ENCODE measurements at regions not wholly inside any gene's neighbourhood (a gene's known extent, or its start where the extent isn't known, plus 50 kb on each side); places are given as distances from the start of the nearest gene placed in this dataset.

DNA sequence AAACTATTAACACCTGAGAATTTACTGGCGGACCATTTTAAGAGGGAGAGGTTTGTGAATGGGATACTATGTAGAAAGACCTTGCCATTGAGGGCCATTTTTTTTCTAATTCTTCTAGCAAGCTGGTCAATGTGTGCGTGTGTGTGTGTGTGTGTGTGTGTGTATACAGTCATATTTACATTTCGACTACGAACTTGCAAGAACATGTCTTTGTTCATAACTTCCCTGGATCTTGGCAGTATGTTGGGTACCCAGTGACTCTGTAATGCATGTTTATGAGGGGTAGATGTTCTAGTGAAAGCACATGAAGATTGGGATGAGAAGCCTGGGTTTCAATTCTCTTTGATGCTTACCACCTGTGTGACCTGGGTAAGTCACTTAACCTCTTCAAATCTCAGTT is 133.6 kb downstream of the UBE2E3 start:
- DNase-seq (ENCODE audit: low read depth): no peak

GRCh38 chr2:181116261-181116660 is 135.9 kb downstream of the UBE2E3 start:
- DNase-seq (ENCODE audit: low read depth): no peak

DNA sequence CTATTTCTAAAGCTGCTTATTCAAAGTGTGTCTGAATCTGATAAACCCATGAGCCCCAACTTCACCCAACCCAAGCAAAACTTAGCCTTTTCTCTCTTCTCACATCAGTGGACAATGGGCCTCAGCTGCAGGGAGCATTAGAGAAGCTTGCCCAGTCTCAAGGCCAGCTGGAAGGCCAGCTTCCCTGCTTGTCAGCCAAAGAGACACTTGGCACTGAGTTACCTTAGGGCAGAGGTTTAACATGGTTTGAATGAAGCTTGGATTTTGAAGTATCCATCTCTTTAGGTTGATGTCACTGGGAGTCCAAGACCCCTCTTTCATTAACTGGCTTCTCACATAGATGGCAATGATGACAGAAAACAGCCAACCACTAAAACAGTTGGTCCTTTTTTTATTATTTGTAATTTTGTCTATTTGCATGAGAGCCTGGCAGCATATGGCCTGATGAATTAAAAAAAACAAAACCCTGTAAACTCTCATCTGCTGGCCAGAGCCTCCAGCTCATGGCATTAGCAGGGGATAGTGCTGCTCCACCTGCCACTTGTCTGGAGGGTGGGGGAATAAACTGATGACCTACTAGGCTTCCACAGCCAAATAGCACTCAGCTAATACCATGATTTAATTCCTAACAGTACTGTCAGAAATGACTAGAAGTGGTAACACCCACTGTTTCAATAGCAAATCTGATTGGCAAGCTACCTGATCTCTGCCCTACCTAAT is 137.0 kb downstream of the UBE2E3 start:
- DNase-seq (ENCODE audit: low read depth): no peak

DNA sequence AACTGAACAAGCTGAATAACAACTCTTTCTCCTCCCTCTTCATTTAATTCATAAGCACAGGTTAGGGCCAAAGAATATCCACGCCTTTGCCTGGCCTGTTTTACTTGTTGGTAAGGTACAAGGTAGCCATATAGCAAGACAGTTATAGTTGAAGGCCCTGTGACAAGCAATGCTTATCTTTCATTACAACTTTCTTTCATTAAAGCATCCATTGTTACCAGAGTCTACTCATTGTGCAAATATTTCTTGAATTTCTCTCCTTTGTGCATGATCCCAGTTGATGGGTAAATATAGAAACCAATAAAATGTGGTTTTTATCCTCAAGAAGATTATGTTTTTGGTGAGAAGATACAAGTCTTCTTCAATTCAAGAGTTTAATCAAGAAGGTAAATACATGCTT is 140.2 kb downstream of the UBE2E3 start:
- no peak for DNase-seq (ENCODE audit: low read depth)

GRCh38 chr2:181121996-181122395 is 141.6 kb downstream of the UBE2E3 start:
- no peak for DNase-seq (ENCODE audit: low read depth)

DNA sequence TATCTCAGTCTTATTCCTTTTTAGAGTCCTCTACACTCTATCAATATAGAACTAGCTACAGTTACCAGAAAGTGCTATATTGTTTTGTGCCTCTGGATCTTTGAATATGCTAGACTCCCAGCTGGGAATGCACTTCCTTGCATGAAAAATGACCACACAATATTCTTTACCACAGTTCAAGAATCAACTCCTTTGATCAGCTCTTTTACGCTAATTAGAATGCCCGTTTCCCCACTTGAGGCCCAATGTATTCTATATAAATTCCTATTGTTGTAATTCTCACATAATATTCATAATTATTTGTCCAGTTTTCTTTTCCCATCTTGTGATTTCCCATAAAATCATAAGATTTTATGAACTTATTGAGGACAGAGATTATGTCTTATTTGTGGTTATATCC is 142.2 kb downstream of the UBE2E3 start:
- DNase-seq (ENCODE audit: low read depth): no peak

DNA sequence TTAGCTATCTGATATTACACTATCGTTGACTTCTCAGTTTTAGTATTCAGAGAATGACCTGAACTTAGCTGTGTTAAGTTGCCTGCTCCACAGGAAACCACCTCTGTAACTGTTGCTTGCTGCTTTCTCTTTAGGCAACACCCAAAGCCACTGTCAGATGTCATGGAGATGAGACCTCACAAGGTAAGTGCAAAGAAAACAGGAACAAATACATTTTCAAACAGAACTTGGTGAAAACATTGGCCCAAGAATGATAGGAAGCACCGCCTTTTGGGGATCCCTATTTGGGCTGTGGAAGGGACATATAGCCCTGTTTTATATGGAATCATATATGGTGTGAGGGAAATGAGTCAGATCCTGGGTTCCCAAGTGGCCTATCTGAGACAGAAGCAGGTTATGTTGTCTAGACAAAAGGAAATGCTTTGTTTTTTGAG is 143.4 kb downstream of the UBE2E3 start:
- no peak for DNase-seq (ENCODE audit: low read depth)

GRCh38 chr2:181124497-181124896 is 144.1 kb downstream of the UBE2E3 start:
- peak; percentile 67 for DNase-seq (ENCODE audit: low read depth)

- DNase-seq (ENCODE audit: low read depth): no peak
Observed at GRCh38 chr2:181125359-181125758, 145.0 kb downstream of the UBE2E3 start.

DNA sequence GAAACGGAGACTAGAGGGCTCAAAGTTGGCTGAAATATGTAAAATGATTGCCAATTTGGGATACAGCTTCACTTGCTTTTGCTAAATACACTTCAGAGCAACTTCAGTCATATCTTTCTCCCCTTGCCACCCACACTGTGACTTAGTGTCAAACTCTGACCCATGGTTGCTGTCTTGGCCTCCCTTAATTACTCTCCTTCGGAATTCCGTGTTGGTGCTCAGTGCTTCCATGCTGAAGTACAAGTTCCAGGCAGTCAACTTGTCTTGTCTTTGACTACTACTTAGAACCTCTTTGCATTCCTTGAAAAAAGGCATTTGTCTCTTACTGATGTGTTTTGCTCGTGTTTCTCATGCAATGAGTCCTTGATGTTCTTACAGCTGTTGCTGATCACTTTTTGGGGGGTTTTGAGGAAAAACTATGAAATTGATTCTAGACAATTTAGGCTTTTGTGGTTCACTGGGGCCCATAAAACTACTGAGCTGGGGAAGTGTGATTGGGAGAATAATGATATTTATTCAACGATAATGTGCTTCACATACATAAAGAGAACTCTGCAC is 146.0 kb downstream of the UBE2E3 start:
- DNase-seq (ENCODE audit: low read depth): no peak

DNA sequence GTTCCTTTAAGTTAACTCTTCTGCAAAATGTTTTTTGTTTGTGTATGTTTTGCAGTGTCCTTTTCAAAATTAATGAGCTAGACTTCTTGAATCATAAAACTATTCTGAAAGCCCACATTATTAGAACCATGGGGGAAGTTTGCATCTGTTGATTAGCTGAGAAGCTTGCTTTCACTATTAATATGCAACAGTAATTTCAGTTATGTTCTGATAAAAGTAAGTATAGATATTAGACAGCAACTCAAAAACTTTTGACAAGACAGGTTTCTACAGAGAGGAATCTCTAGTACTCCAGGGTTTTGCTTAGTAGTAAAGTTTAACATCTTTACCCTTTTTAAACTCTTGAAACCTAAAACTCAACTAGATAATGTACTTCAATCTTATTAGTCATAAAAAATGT is 147.8 kb downstream of the UBE2E3 start:
- DNase-seq (ENCODE audit: low read depth): no peak

GRCh38 chr2:181129364-181130056 is 149.1 kb downstream of the UBE2E3 start:
- DNase-seq (ENCODE audit: low read depth): no peak

- DNase-seq (ENCODE audit: low read depth): no peak
Observed at GRCh38 chr2:181130686-181131085, 150.3 kb downstream of the UBE2E3 start.

DNA sequence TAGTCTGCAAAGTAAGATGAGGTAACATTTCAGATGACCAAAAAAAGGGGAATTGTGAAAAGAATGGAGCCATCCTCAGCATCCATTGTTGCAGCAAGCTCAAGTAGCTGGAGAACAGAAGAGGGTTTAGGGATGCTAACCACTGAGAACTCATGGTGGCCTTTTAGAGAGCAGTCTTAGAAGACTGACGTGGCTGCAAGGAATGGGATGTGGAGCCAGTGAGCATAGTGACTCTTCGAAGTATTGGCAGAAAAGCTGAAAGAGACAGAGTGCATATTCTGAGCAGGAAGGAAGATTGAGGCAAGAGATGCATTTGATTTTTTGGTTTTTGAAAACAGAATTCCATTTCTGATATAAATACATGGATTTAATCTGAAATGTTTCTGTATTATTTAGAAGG is 151.2 kb downstream of the UBE2E3 start:
- no peak for DNase-seq (ENCODE audit: low read depth)

GRCh38 chr2:181138816-181139215 is 158.4 kb downstream of the UBE2E3 start:
- no peak for DNase-seq (ENCODE audit: low read depth)

- DNase-seq (ENCODE audit: low read depth): no peak
Observed at GRCh38 chr2:181139831-181140230, 159.4 kb downstream of the UBE2E3 start.

- no peak for DNase-seq (ENCODE audit: low read depth)
Observed at GRCh38 chr2:181140414-181140813, 160.0 kb downstream of the UBE2E3 start.

- no peak for DNase-seq (ENCODE audit: low read depth)
Observed at GRCh38 chr2:181140928-181141327, 160.5 kb downstream of the UBE2E3 start.

GRCh38 chr2:181141676-181142075 is 161.3 kb downstream of the UBE2E3 start:
- no peak for DNase-seq (ENCODE audit: low read depth)

DNA sequence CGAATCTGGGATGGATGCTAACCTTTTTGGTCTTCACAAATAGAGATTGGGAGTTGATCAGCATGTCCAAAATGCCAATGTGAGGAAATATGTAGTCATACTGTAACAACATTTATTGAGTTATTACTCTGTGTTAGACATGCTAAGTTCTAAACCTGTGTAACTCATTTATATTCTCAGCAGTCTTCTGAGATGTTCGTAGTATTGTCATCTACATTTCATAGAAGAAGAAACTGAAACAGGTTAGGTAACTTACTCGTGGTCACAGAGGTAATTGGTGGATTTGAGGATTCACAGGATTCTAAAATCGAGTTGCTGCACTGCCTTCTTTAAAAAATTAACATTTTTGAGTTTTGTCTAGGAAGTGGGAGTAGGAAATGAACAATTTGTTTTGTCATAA is 162.1 kb downstream of the UBE2E3 start:
- DNase-seq (ENCODE audit: low read depth): no peak

DNA sequence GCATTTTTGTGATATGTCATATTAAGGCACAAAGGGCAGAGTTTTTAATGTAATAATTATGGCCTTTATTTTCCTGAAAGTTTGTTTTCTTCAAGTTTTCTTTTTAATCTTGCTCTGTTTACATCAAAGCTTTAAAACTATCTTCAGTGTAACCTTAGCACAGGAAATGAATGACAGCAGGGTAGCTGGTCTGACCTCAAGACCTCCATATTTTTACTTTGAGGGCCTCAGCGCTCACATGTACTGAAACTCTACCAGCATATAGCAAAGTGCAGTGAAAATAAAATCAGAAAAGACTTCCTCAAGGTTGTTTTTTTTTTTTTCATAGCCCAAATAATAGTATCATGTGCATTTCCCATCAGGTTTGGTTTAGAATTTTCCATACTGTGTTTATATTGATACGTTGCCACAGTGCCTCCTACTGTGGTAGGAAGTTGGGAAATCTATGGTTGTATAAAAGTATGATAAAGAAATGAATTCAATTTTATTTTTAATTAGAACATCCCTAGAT is 163.4 kb downstream of the UBE2E3 start:
- DNase-seq (ENCODE audit: low read depth): no peak

DNA sequence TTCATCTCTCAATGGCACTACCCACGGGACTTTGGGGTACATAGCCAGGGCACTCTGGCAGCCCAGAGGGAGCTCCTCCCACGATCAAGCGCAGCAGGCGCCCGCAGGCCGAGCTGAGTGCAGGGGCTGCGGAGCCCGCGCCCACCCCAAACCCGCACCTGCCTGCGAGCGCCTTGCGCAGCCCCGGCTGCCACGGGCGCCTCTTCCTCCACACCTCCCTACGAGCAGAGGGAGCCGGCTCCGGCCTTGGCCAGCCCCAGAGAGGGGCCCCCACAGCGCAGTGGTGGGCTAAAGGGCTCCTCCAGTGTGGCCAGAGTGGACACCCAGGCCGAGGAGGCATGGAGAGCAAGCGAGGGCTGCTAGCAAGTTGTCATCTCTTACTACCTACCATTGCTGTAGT is 165.2 kb downstream of the UBE2E3 start:
- DNase-seq (ENCODE audit: low read depth): no peak

GRCh38 chr2:181146171-181146570 is 165.8 kb downstream of the UBE2E3 start:
- no peak for DNase-seq (ENCODE audit: low read depth)
